H9 (cell line): ENCODE measurements at regions not wholly inside any gene's neighbourhood (a gene's known extent, or its start where the extent isn't known, plus 50 kb on each side); places are given as distances from the start of the nearest gene placed in this dataset.

Experiments used
- DNase-seq: peaks from one replicate; pipeline ENCODE4 v3.0.0-alpha.2; 2017
- H2AFZ ChIP-seq: one replicate; pipeline ENCODE4 v1.6.1; 2013; ENCODE audit warnings: mild to moderate bottlenecking, low read length, control low read depth, moderate library complexity
- H2AK5ac ChIP-seq: 2 replicates; pipeline ENCODE4 v1.6.1; 2013; ENCODE audit warnings: low read length, control low read depth, mixed read lengths; ENCODE audit not compliant: insufficient read length
- H2BK120ac ChIP-seq: one replicate; pipeline ENCODE4 v1.6.1; 2013; ENCODE audit warnings: low read depth, mild to moderate bottlenecking, low read length, control low read depth, inconsistent platforms; ENCODE audit not compliant: poor library complexity, severe bottlenecking
- H2BK12ac ChIP-seq: 2 replicates; pipeline ENCODE4 v1.6.1; 2013; ENCODE audit warnings: low read length, control low read depth, mixed read lengths, low read depth; ENCODE audit not compliant: insufficient read length
- H2BK15ac ChIP-seq: 2 replicates; pipeline ENCODE4 v1.6.1; 2013; ENCODE audit warnings: low read depth, low read length, control low read depth
- H2BK20ac ChIP-seq: one replicate; pipeline ENCODE4 v1.6.1; 2013; ENCODE audit warnings: low read depth, mild to moderate bottlenecking, low read length, control low read depth, inconsistent platforms; ENCODE audit not compliant: poor library complexity, severe bottlenecking
- H2BK5ac ChIP-seq: 2 replicates; pipeline ENCODE4 v1.6.1; 2013; ENCODE audit warnings: low read length, control low read depth, mixed read lengths; ENCODE audit not compliant: insufficient read length
- H3K14ac ChIP-seq: 2 replicates; pipeline ENCODE4 v1.6.1; 2013; ENCODE audit warnings: low read length, control low read depth; ENCODE audit not compliant: insufficient read depth
- H3K18ac ChIP-seq: 2 replicates; pipeline ENCODE4 v1.6.1; 2013; ENCODE audit warnings: low read depth, mild to moderate bottlenecking, mixed read lengths, low read length, control low read depth; ENCODE audit not compliant: insufficient read length
- H3K23ac ChIP-seq: 2 replicates; pipeline ENCODE4 v1.6.1; 2013; ENCODE audit warnings: low read length, control low read depth, mixed read lengths, low read depth; ENCODE audit not compliant: insufficient read length
- H3K23me2 ChIP-seq: 2 replicates; pipeline ENCODE4 v1.6.1; 2013; ENCODE audit warnings: low read depth, mild to moderate bottlenecking, mixed read lengths, low read length, control low read depth; ENCODE audit not compliant: insufficient read length, poor library complexity, severe bottlenecking
- H3K27ac ChIP-seq: 2 replicates; pipeline ENCODE4 v1.5.1; 2013; ENCODE audit warnings: low read length, control low read depth, mixed read lengths, low read depth; ENCODE audit not compliant: insufficient read length
- H3K27me3 ChIP-seq: 2 replicates; pipeline ENCODE4 v1.6.1; 2013; ENCODE audit warnings: low read length, control low read depth, inconsistent platforms; ENCODE audit not compliant: insufficient read depth
- H3K4ac ChIP-seq: 2 replicates; pipeline ENCODE4 v1.6.1; 2013; ENCODE audit warnings: low read depth, mild to moderate bottlenecking, control low read depth, inconsistent platforms, low read length, moderate library complexity
- H3K4me1 ChIP-seq: 2 replicates; pipeline ENCODE4 v1.6.1; 2013; ENCODE audit warnings: low read length, control low read depth, inconsistent platforms; ENCODE audit not compliant: insufficient read depth
- H3K4me2 ChIP-seq: 2 replicates; pipeline ENCODE4 v1.6.1; 2013; ENCODE audit warnings: low read length, control low read depth, mixed read lengths; ENCODE audit not compliant: insufficient read length, insufficient read depth
- H3K56ac ChIP-seq: 2 replicates; pipeline ENCODE4 v1.6.1; 2013; ENCODE audit warnings: low read depth, mild to moderate bottlenecking, mixed read lengths, low read length, control low read depth; ENCODE audit not compliant: insufficient read length
- H3K79me1 ChIP-seq: 2 replicates; pipeline ENCODE4 v1.6.1; 2013; ENCODE audit warnings: low read depth, mild to moderate bottlenecking, moderate library complexity, low read length, control low read depth, inconsistent platforms; ENCODE audit not compliant: insufficient read depth, poor library complexity, severe bottlenecking
- H3K79me2 ChIP-seq: 2 replicates; pipeline ENCODE4 v1.6.1; 2013; ENCODE audit warnings: low read length, control low read depth, inconsistent platforms; ENCODE audit not compliant: insufficient read depth
- H3K9ac ChIP-seq: 2 replicates; pipeline ENCODE4 v1.6.1; 2013; ENCODE audit warnings: low read length, control low read depth, mixed read lengths; ENCODE audit not compliant: insufficient read length; ENCODE audit errors: extremely low read depth
- H3K9me3 ChIP-seq: one replicate; pipeline ENCODE4 v1.6.1; 2013; ENCODE audit warnings: low read depth, low read length, inconsistent platforms; ENCODE audit not compliant: control insufficient read depth
- H3T11ph ChIP-seq: one replicate; pipeline ENCODE4 v1.6.1; 2013; ENCODE audit warnings: mild to moderate bottlenecking, low read length, control low read depth, inconsistent platforms
- H4K20me1 ChIP-seq: one replicate; pipeline ENCODE4 v1.6.1; 2013; ENCODE audit not compliant: control insufficient read depth, insufficient read length, insufficient read depth
- H4K5ac ChIP-seq: 2 replicates; pipeline ENCODE4 v1.6.1; 2013; ENCODE audit warnings: low read depth, mild to moderate bottlenecking, mixed read lengths, low read length, control low read depth; ENCODE audit not compliant: insufficient read length
- H4K8ac ChIP-seq: replicated peaks from 2 replicates; pipeline ENCODE4 v1.6.1; 2013; ENCODE audit warnings: low read length, control low read depth, mixed read lengths, low read depth; ENCODE audit not compliant: insufficient read length
- H4K91ac ChIP-seq: 2 replicates; pipeline ENCODE4 v1.6.1; 2013; ENCODE audit warnings: low read depth, mild to moderate bottlenecking, moderate library complexity, mixed read lengths, low read length, control low read depth; ENCODE audit not compliant: insufficient read length
- H3K27ac Mint-ChIP-seq, 3 experiments: 2 replicates in 2 of 3; 3 replicates in 1 of 3; pipeline ENCODE4 v1.8.0; 2020 to 2021; ENCODE audit warnings: mixed read lengths in 3 of 3, mild to moderate bottlenecking in 1 of 3, moderate library complexity in 1 of 3
- H3K27me3 Mint-ChIP-seq: 2 replicates; pipeline ENCODE4 v1.8.0; 2021; ENCODE audit warnings: low read depth, mild to moderate bottlenecking, moderate library complexity, mixed read lengths
- H3K36me3 Mint-ChIP-seq, 3 experiments: 2 replicates in 2 of 3; 3 replicates in 1 of 3; pipeline ENCODE4 v1.8.0; 2020 to 2021; ENCODE audit warnings: low read depth in 3 of 3, mixed read lengths in 3 of 3; ENCODE audit not compliant: insufficient read depth in 1 of 3
- H3K4me1 Mint-ChIP-seq, 2 experiments: 2 replicates each; pipeline ENCODE4 v1.8.0; 2020; ENCODE audit warnings: mixed read lengths in 2 of 2
- H3K4me3 Mint-ChIP-seq, 2 experiments: 2 replicates in 1 of 2; 3 replicates in 1 of 2; pipeline ENCODE4 v1.8.0; 2020 to 2021; ENCODE audit warnings: mild to moderate bottlenecking in 2 of 2, mixed read lengths in 2 of 2, moderate library complexity in 1 of 2
- H3K9me3 Mint-ChIP-seq, 2 experiments: 2 replicates in 1 of 2; 3 replicates in 1 of 2; pipeline ENCODE4 v1.8.0; 2020; ENCODE audit warnings: mild to moderate bottlenecking in 2 of 2, mixed read lengths in 2 of 2, moderate library complexity in 1 of 2
- WGBS: extraction: QIAGEN DNeasy Blood & Tissue Kit; methylation state at CpG from one replicate; pipeline ENCODE4 v1.1.7; 2013; ENCODE audit warnings: missing lambda C conversion rate, low lambda C conversion rate, mixed read lengths; ENCODE audit not compliant: insufficient read length; ENCODE audit errors: extremely low coverage; 5-methylcytosine and 5-hydroxymethylcytosine counted together
- TF ChIP-seq, protein P1 (sequence below): fragments of 200-600 bp; sonication (generic); conservative IDR thresholded peaks from 3 replicates; pipeline ENCODE4 v1.8.0; 2021; ENCODE audit warnings: antibody characterized with exemption, mild to moderate bottlenecking

DNA sequence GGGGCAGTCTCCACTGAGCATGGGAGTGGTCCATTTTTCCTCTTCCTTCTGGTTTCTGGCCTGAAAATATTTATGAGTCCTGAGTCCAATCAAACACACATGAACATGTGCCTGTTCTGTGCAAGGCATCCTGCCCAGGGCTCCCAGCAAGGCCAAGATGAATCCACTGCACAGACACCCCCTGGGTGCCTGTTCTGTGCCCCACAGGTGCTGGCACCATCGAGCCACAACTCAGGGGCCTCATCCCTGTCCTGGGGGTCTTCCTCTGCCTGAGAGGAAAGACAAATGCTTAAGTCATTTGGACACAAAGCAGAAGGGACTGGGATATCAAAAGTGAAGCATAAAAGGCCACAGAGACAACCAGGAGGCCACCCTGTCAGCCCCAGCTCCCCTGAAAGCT, 87.4 kb upstream of the IQSEC1 start:
- TF ChIP-seq, protein P1, sequence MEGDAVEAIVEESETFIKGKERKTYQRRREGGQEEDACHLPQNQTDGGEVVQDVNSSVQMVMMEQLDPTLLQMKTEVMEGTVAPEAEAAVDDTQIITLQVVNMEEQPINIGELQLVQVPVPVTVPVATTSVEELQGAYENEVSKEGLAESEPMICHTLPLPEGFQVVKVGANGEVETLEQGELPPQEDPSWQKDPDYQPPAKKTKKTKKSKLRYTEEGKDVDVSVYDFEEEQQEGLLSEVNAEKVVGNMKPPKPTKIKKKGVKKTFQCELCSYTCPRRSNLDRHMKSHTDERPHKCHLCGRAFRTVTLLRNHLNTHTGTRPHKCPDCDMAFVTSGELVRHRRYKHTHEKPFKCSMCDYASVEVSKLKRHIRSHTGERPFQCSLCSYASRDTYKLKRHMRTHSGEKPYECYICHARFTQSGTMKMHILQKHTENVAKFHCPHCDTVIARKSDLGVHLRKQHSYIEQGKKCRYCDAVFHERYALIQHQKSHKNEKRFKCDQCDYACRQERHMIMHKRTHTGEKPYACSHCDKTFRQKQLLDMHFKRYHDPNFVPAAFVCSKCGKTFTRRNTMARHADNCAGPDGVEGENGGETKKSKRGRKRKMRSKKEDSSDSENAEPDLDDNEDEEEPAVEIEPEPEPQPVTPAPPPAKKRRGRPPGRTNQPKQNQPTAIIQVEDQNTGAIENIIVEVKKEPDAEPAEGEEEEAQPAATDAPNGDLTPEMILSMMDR: no peak
- Histone ChIP-seq H3K9me3 (no peaks in the 10 kb centered on the region), H3K18ac (no peak overlapping the region), H2BK5ac (no peak overlapping the region), H4K91ac (no peak overlapping the region), H2BK12ac (no peak overlapping the region), H4K8ac (no peak overlapping the region), H2BK120ac (no peak overlapping the region), H3K79me1 (no peaks in the 10 kb centered on the region), H3K27me3 (no peaks in the 10 kb centered on the region), H3K23ac (no peak overlapping the region), H4K20me1 (no peaks in the 10 kb centered on the region), H2BK15ac (no peak overlapping the region), H3K23me2 (no peaks in the 10 kb centered on the region), H3K4ac (no peak overlapping the region), H3K14ac (peak overlapping the region; percentile 62; the same call in 1 of the 2 replicates), H2BK20ac (no peak overlapping the region), H3K4me2 (no peak overlapping the region), H3K4me1 (peaks cover 7% of the 10 kb centered on the region; the same call in 1 of the 2 replicates), H4K5ac (no peak overlapping the region), H3K27ac (no peak overlapping the region), H3K56ac (no peak overlapping the region), H2AK5ac (no peak overlapping the region), H2AFZ (no peak overlapping the region), H3K79me2 (no peaks in the 10 kb centered on the region), H3K9ac (no peak overlapping the region), H3T11ph (no peak overlapping the region)
- peaks cover 46 to 50% of the 10 kb centered on the region in 2 experiments for H3K4me1 Mint-ChIP-seq
- no peaks in the 10 kb centered on the region; the same call in 1 of the 2 replicates for H3K27me3 Mint-ChIP-seq
- peaks cover 0 to 10% of the 10 kb centered on the region in 2 experiments; a peak in 3 of 5 replicates for H3K9me3 Mint-ChIP-seq
- no CpG with 5 or more reads among the region's 1 CpG for WGBS
- peak overlapping the region in 1 of 3 experiments; percentile 39; a peak in 1 of 7 replicates for H3K27ac Mint-ChIP-seq
- H3K36me3 Mint-ChIP-seq: peaks cover under 1 to 7% (median 6%) of the 10 kb centered on the region in 3 experiments; a peak in 5 of 7 replicates
- no peak overlapping the region for H3K4me3 Mint-ChIP-seq
- no peak for DNase-seq
